DMS79 treated with DMSO at 0.1 percent for 48 hours (cell line): ENCODE measurements at regions not wholly inside any gene's neighbourhood (a gene's known extent, or its start where the extent isn't known, plus 50 kb on each side); places are given as distances from the start of the nearest gene placed in this dataset.
"Not testable (repeated sequence)": the region's sequence is repeated elsewhere in the genome, so short reads cannot be mapped to it uniquely, and the experiment has no call there.

ENCODE experiments used
- DNase-seq: peaks from one replicate; lab custom pipeline; 2025; lab: John Stamatoyannopoulos, UW

DNA sequence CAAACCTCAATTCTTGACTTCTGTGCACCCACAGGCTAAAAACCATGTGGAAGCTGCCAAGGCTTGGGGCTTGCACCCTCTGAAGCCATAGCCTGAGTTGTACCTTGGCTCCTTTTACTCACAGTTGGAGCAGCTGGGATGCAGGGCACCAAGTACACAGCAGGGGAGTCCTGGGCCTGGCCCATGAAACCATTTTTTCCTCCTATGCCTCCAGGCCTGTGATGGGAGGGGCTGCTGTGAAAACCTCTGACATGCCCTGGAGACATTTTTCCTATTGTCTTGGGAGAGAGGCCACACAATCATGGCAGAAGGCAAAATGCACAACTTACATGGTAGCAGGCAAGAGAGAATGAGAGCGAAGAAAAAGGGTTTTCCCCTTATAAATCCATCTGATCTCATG lies 568.6 kb downstream of the SMARCA1 start:
- DNase-seq = not testable (repeated sequence)

DNA sequence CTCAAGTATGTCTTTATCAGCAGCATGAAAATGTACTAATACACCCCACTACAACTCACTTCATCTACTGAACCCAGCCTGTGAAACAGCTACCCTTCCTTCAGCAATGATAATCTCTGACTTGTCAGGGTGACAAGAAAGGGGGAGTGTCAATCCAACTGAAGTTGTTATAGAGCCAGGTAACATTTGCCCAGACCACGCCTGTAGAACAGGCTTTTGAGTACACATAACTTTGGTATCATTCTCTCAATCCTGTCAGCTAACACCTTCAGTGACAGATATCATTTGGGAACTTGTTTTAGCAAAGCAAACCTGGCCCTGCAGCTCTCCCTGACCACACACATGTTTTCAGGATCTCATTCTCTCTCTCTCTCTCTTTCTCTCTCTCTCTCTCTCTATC lies 592.2 kb downstream of the SMARCA1 start:
- DNase-seq = no peak

DNA sequence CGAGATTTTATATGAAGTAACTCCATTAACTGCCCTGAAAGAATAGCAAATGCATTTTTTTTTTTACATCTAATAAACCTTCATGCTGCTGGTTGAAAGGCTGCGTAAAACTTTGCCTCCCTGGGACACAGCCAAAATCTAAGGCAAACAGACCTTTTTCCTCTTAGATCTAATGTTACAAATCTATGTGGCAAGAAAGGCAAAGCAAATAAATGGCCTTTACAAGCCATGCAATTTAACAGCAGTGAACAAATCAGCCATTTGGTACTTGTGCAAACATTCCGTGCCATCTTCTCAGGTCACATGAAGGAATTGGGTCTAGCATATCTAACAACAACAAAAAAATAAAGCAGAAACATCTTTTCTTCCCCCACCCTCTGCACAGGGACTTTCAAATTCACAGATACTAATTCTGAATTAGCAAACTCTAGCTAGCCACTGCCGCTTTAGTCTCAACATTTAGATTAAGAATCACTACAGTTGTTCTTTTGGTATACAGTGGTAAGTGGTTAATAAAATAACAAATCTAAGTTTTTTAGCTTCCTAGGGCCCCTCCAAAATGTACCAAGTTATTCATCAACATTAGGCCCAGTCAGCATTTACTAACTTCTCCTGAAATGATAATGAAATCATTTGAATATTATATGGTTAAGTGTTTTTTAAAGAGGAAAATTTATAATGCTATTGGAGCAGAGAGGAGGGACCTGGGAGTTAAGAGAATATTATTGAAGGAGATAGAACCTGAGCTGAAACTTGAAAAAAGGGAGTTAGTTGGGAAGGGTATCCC lies 593.8 kb downstream of the SMARCA1 start:
- no peak for DNase-seq

DNA sequence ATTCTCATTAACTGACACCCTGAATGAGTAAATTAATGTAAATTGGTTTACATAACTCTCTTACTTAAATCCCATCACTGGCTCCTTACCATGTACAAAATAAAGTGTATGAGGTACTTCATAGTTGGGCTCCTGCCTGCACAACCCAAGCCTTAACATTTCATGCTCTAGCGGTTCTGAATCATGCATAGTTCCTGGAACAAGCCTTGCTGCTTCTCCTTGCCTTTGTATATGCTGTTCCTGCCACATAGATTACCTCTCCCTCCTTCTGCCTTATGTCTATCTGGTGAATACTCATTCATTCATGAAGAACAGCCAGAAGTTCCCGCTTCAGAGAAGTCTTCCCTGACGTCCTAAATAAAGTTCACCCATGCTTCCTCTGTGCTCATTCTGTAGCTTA lies 594.7 kb downstream of the SMARCA1 start:
- DNase-seq = no peak

DNA sequence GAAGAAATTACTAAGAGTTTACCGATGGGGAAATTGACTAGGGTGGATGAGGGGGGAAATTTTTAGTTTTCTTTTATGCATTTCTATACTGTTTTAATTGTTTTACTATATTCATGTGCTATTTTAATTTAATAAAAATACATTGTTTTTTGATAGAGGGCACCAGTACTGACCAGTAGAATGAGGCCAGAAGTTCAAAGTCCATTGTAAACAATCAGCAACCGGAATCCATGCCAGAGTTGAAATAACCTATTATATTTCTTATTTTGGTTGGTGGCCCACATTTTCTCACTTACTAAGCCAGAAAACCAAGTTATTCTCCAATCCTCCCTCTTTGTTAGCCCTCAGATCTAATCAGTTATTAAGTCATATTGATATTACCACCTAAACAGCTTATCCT lies 595.9 kb downstream of the SMARCA1 start:
- no peak for DNase-seq

DNA sequence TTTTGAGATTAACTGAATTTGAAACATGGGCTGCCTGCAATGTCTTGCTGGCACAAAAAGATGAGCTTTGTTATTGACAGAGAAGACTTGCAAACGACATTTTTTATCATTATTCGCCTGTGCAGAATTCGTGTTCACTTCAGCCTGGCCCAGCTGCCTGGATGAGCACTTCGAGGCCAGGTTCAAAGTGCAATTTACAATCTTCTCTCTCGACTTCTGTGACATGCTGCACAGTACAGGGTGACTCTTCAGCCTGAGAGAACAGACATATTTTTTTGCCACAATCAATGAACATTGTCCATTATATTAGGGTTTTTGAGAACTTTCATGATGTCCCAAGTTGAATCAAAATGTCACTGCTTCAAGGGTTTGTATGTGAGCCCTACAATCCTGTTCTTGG lies 616.5 kb downstream of the SMARCA1 start:
- DNase-seq = no peak

DNA sequence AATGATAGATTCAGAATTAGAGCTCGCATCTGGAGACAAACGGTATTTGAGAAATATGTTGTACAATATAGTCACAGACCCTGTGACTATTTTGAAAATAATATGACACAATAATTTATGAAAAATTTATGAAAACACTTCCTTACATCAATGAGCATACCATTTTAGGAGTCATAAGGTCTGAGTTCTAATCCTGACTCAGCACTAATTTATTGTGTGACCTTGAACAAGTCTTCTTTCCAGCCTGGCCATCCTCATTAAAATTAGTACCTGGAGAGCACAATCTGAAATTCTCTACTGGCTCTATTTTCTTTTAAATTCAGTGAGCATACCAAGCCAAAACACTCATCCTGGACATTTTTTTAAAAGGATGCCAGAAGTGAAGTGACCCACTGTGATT lies 622.3 kb downstream of the SMARCA1 start:
- DNase-seq = no peak

DNA sequence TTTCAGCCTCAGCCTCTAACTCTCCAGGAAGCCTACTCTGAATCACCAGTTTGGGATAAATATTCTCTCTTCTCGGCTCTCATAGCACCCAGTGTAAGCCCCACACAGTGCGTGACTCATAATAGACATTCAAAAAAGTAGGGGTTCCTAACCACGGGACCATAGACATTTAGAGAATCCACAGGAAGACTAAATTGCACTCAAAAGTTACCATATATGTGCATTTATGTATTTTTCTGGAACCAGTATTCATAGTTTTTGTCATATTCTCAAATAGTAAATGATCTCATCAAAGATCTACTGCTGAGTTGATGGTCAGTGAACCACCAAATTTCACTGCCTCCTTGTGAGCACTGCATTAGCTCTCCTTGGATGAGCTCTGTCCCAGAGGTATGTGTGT lies 625.7 kb downstream of the SMARCA1 start:
- DNase-seq = no peak

DNA sequence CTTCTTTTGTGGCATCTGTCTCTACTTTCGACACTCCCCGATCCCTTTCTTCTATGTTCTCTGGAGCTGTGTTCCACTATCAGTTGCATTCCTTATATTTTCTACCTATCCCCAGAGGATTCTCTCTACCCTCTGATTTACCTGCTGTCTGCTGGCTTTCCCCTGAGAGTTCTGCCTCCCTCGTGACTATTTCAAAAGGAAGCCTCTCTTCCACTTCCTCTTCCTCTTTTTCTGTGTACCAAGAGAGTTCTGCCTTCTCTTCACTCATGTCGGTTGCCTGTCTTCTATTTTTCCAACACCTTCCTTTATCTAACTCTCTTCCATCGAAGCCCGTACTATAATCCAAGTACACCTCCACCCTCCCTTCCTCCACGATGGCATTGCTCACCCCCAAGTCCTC lies 631.7 kb downstream of the SMARCA1 start:
- no peak for DNase-seq

DNA sequence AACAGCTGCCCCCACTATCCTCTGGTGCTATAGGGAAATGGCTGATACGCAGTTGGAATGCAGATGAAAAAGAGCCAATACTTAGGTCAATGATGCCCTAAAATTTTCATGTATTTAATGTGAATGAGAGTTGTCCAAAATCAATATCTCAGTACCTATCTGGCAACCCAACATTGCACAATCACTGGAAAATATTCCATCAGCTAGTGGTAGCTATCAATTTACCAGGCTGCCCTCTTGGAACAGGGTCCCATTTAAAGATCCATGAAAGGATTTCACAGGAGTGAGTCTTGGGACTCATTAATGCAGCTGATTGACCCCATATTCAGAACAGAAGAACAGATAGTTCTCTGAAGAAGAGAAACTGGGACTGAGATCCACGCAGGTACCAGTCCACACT lies 638.9 kb downstream of the SMARCA1 start:
- DNase-seq = no peak

DNA sequence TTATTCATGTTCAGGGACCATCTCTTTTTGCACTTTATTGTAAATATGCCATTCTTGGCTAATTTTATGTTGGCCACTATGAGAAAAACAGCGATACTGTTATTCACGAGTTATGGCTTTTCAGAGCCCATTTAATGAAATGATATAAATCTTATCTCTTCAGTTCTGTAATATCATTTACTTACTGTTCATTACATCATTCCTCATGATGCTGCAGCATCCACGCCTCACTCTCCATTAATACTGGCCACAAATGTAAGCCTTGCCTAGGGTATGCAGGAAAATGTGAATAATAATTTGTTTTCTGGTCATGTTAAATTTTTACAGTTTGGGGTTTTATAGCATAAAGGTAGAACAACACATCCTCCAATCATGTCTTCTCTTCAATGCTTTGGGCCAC lies 639.6 kb downstream of the SMARCA1 start:
- DNase-seq = no peak

DNA sequence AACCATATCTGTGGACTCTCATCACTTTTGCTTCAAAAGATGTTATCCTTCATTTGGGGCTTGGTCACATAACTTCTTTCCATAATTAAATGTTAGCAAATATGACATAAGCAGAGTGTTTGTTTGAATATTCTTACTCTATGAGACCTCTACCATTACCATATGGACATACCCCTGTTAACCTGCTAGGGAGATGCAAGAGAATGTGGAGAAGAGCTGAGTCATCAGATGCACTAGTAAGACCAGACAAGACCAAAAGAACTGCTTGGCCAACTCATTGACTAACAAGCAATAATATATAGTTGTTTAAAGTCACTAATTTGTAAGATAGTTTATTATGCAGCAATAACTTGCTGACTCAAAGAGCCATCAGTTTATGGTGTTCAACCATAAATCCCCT lies 652.9 kb downstream of the SMARCA1 start:
- no peak for DNase-seq

DNA sequence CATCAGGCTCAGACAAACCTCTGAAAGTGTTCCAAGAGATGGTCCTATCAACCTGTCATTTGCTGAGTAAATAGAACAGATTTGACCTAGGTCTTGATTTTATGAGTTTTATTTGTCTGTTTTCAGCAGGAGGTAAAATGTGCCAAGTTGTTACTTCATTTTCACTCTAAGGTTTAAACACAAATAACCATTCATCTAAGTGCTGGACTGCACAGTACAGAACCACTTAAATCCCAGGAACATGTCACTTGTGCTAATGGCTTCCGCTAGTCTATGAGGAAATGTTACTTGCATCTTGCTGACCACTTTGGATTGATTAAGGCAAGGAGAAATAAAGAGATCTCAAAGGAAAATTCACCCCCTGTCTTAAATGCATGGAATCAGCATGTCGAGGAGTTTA lies 660.7 kb downstream of the SMARCA1 start:
- DNase-seq = no peak

DNA sequence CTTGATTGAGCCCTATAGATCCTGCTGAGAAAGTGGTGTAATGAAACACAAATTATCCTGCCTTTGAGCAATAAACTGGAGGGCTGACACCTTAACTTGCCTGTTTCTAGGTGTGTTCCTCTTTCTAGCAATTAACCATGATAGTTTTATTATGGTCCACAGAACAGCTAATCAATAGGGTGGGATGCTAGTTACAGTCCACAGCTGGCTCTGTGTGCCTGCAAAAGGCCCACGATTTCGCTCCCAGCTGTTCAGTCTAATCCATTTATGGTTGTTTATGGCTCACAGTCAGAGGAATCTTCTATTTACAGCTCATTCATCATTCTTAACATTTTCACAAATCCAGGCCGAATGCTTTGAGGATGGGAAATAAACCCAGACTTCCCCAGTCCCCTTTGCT lies 674.9 kb downstream of the SMARCA1 start:
- no peak for DNase-seq

DNA sequence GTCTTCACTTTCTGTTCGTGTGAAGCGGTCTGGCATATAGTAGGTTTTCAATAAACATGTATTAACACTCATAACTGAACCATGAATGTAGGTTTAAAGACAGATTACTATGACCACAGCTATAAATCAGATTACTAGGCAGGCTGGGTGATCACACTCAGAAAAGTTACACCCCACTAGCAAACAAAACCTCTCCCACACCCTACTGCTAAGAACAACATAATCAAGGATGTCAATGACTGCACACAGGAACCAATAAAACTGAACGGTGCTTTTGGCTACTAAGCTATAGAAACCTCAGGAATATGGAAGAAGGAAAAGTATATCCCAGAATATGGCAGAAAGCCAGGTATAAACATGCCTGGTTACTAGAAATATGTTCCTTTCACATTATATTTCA lies 676.9 kb downstream of the SMARCA1 start:
- DNase-seq = no peak

DNA sequence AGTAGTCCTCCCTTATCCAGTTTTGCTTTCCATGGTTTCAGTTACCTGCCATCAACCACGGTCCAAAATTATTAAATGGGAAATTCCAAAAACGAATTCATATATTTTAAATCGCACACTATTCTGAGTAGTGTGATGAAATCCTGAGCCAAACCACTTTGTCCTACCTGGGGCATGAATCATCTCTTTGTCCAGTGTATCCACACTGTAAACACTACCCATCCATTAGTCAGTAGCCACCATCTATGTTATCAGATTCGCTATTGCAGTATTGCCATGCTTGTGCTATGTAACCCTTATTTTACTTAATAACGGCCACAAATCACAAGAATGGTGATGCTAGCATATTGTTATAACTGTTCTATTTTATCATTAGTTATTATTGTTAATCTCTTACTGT lies 704.6 kb downstream of the SMARCA1 start:
- DNase-seq = no peak

DNA sequence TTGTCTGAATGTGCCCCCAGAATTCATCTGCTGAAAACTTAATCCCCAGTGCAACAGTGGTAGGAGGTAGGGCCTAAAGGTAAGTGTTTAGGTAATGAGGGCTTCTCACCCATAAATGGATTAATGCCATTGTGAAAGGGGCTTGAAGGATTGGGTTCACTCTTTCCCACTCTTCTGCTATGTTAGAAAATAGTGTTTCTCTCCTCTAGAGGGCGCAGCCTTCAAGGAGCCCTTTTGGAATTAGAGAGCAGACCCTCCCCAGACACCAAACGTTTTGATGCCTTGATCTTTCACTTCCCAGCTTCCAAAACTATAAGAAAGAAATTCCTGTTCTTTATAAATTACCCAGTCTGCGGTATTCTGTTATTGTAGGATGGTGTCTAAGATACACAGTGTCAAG lies 706.4 kb downstream of the SMARCA1 start:
- no peak for DNase-seq

DNA sequence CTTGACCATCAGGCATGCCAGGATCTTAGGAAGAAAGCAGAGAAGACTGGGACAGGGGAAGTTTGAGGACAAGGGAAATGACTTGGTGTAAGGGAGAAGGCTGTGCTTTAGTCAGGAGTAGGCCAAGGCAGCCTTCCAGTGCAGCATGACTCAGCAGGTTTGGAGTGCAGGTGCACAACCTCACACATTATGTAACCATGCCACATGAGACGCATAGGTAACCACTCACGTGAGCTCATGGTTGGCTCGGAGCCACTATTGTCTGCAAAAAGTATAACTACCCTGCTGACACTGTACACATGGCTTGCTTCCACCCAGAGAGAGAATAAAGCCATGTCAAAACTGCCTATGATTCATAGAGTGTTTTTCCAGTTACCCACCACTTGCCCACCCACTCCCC lies 715.9 kb downstream of the SMARCA1 start:
- DNase-seq = no peak

DNA sequence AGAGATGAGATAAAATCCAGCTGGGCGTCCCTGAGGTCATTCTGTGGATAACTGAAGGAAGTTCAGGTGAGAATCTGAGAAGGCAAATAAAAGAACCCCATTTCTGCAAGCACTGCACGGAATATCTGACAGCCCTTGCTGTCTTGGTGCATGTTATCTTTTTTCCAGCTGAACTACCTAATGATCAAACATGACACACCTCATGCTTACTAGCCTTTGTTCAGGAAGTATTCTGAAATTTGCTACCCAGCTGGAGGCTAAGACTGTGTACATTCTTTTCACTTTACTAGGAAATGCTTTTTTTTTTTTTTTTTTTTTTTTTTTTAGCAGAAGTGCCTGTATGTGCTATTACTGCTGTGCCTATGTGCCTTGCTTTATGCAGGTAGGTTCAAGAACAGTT lies 718.1 kb downstream of the SMARCA1 start:
- DNase-seq = no peak

DNA sequence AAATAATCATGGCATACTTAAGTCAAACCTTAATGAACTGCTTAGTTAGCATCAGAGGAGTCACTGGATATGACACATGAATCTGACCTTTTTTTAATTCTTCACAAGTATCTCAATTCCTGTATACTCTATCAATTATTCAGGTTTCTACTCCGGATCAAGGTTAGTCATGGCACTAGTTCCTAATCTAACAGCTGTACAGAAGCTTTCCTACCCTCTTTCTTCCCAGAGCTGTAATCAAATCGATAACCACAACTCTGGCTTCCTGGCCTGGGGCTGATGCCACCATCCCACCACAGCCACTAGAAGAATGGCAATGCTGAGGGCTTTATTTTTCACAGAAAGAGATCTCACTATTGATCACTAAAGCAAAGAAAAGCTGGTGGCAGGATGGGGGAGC lies 718.5 kb downstream of the SMARCA1 start:
- no peak for DNase-seq

DNA sequence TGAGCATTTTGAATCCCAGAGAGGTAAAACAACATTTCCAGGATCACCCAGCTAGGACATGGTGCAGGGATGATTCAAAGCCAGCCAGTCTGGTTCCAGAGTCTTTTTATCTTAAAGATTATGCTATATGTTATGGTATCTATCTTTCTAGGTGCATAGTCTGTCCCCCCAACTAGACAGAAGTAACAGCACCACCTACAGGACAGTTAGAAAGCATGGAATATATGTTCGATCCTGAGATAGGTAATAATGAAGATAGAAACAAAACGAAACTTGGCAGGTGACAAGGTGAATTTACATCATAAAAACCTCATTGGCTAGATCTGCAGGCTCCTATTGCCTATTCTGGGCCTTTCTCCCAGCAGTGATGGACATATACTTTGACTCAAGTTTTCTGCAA lies 723.2 kb downstream of the SMARCA1 start:
- DNase-seq = no peak

DNA sequence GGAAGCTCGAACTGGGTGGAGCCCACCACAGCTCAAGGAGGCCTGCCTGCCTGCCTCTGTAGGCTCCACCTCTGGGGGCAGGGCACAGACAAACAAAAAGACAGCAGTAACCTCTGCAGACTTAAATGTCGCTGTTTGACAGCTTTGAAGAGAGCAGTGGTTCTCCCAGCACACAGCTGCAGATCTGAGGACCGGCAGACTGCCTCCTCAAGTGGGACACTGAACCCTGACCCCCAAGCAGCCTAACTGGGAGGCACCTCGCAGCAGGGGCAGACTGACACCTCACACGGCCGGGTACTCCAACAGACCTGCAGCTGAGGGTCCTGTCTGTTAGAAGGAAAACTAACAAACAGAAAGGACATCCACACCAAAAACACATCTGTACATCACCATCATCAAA lies 730.9 kb upstream of the ACTRT1 start:
- not testable (repeated sequence) for DNase-seq

DNA sequence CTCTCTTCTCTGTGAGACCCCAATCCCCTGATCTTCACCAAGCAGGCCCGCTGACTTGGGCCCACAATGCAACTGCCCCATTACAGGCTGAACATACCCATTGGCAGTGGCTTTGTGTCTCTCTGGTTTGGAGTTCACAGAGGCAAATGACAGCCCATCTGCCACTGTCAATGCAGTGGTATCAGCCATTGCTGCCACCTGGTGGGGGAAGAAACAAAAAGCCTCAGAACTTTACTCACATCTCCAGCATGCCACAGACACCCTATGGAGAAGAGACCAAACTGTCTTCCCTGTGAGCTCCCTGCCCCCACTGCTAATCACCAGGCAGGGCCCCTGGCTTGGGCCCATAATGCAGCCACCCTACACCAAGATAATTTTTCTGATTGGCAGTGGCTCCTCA lies 729.3 kb upstream of the ACTRT1 start:
- no peak for DNase-seq

DNA sequence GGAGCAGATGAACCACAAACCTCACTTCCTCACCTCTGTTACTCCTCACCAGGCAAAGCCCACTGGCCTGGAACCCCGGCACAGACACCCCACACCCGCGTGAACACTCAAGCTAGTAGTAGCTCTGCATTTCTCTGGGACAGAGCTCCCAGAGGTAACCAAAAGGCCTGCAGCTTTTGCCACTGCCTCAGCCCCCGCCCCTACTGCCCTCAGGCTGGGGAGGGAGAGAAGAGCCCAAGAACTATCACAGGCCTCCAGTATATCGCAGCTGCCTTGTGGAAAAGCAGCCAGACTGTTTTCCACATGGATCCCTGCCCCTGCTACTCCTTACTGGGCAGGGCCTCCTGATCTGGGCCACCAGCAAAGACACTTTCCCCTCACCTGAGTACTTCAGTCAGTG lies 728.7 kb upstream of the ACTRT1 start:
- DNase-seq = no peak

DNA sequence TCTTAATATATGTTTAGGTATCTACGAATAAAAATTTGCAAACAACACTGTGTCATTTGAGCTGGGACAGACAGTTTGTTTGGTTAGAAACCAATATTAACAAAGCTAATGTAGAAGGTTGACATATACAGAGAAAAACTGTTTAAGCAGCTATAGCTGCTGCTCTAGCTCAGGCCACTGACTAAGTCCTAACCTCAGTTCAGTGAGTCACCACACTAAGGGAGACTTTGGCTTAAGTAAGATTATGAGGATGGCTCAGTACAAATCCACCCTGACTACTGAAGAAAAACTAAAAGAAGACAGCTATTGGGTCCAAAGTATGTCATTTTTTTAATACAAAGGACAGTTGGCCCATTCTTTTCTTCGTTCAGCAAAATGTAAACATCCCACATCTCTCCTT lies 717.3 kb upstream of the ACTRT1 start:
- no peak for DNase-seq
